Nephron (organoid): ENCODE measurements at regions not wholly inside any gene's neighbourhood (a gene's known extent, or its start where the extent isn't known, plus 50 kb on each side); places are given as distances from the start of the nearest gene placed in this dataset.

Experiments used
- H3K27ac Mint-ChIP-seq, 3 experiments: 2 replicates each; pipeline ENCODE4 v1.8.0; 2020; ENCODE audit warnings: mixed read lengths in 3 of 3, mild to moderate bottlenecking in 2 of 3, moderate library complexity in 1 of 3
- H3K27me3 Mint-ChIP-seq: 2 replicates; pipeline ENCODE4 v1.8.0; 2021; ENCODE audit warnings: low read depth, mild to moderate bottlenecking, moderate library complexity, mixed read lengths
- H3K36me3 Mint-ChIP-seq: 2 replicates; pipeline ENCODE4 v1.8.0; 2020; ENCODE audit warnings: low read depth, mixed read lengths
- H3K4me1 Mint-ChIP-seq: 2 replicates; pipeline ENCODE4 v1.8.0; 2020; ENCODE audit warnings: mixed read lengths
- H3K4me3 Mint-ChIP-seq, 3 experiments: 2 replicates each; pipeline ENCODE4 v1.8.0; 2020; ENCODE audit warnings: mild to moderate bottlenecking in 3 of 3, mixed read lengths in 3 of 3, moderate library complexity in 2 of 3
- H3K9me3 Mint-ChIP-seq: 2 replicates; pipeline ENCODE4 v1.8.0; 2020; ENCODE audit warnings: mixed read lengths
- CTCF ChIP-seq, 3 experiments: fragments of 200-600 bp; sonication (generic); IDR thresholded peaks; one replicate each; pipeline ENCODE4 v1.5.0; 2021; ENCODE audit warnings: antibody characterized with exemption in 3 of 3; ENCODE audit not compliant: unreplicated experiment in 3 of 3

GRCh38 chr2:103873716-103874351, 980.1 kb upstream of the POU3F3 start:
- TF ChIP-seq CTCF (IDR thresholded peaks at IDR 0.05; ENCODE audit: unreplicated experiment in 3 of 3): no peak
- Mint-ChIP-seq H3K27me3 (peaks cover 5% of the 10 kb centered on the region), H3K27ac (no peak overlapping the region), H3K36me3 (no peaks in the 10 kb centered on the region), H3K4me3 (no peak overlapping the region), H3K4me1 (no peaks in the 10 kb centered on the region), H3K9me3 (no peaks in the 10 kb centered on the region)

DNA sequence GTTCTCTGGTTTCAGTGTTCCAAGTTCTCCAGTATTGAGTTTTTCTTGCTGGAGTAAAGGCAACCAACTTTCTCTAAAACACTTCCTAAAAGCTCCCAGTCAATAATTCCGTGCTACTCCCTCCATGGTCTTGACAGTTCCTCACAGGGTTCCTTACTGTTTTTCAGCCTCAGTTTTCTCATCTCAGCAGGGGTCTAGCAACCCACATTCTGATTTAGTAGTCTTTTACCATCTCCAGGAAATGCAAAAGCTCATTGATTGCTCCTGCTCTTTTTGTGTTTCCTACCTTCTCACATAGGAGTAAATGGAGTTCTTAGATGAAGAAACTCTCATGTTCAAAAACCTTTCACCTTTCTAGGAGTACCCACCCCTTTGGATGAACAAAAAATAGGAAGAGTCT, 978.8 kb upstream of the POU3F3 start:
- Mint-ChIP-seq H3K27ac (no peak overlapping the region), H3K4me1 (no peaks in the 10 kb centered on the region), H3K27me3 (peaks cover 5% of the 10 kb centered on the region), H3K36me3 (no peaks in the 10 kb centered on the region), H3K9me3 (no peaks in the 10 kb centered on the region), H3K4me3 (no peak overlapping the region)
- TF ChIP-seq CTCF (IDR thresholded peaks at IDR 0.05; ENCODE audit: unreplicated experiment in 3 of 3): no peak

GRCh38 chr2:103875531-103875930, 978.4 kb upstream of the POU3F3 start:
- H3K4me1 Mint-ChIP-seq: no peaks in the 10 kb centered on the region
- H3K4me3 Mint-ChIP-seq: no peak overlapping the region
- no peaks in the 10 kb centered on the region for H3K9me3 Mint-ChIP-seq

GRCh38 chr2:103876611-103877010, 977.3 kb upstream of the POU3F3 start:
- no peaks in the 10 kb centered on the region for H3K9me3 Mint-ChIP-seq
- H3K36me3 Mint-ChIP-seq: no peaks in the 10 kb centered on the region
- no peak overlapping the region for H3K4me3 Mint-ChIP-seq
- H3K27ac Mint-ChIP-seq: no peak overlapping the region
- TF ChIP-seq CTCF (IDR thresholded peaks at IDR 0.05; ENCODE audit: unreplicated experiment in 3 of 3): no peak
- H3K4me1 Mint-ChIP-seq: no peaks in the 10 kb centered on the region
- peaks cover 5% of the 10 kb centered on the region for H3K27me3 Mint-ChIP-seq

More at GRCh38 chr2:103875531-103875930, 978.4 kb upstream of the POU3F3 start:
- Mint-ChIP-seq H3K27ac (no peak overlapping the region), H3K27me3 (peaks cover 5% of the 10 kb centered on the region), H3K36me3 (no peaks in the 10 kb centered on the region)
- no peak for TF ChIP-seq CTCF (IDR thresholded peaks at IDR 0.05; ENCODE audit: unreplicated experiment in 3 of 3)

- Mint-ChIP-seq H3K27me3 (peaks cover 5% of the 10 kb centered on the region), H3K36me3 (no peaks in the 10 kb centered on the region), H3K9me3 (no peaks in the 10 kb centered on the region), H3K27ac (no peak overlapping the region), H3K4me1 (no peaks in the 10 kb centered on the region), H3K4me3 (no peak overlapping the region)
- no peak for TF ChIP-seq CTCF (IDR thresholded peaks at IDR 0.05; ENCODE audit: unreplicated experiment in 3 of 3)
Observed at GRCh38 chr2:103879101-103879500, 974.8 kb upstream of the POU3F3 start.

DNA sequence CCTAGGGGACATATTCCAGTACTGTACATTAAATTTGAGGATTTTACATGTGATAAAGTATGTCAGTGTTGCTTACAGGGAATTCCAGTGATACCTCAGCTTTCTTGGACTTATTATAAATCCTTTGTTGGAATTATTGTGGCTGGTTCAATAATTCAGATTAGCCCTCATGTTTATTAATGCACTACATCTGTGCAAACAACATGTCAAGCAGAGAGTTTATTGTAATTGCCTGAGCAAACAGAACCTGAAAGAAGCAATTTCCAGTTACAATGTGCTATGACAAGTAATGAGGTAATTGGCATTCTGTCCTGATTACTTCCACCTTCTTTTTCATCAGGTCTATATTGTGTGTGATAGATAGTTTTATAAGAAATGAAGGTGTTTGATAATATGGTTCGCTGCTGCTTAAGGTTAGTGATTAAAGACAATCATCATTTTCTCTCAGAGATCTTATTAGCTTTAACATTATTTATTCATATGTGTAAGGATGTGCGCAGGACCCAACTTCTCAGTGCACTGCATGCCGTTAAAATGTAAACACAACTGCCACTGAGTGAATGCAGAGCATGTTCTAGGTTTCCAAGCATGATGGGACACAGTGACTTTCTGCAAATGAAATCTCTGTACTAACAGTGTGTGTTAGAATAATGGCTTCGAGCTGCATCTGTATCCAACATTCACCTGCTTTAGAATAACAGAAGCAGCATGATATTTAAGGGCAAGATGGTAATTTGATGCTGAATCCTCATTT, 973.7 kb upstream of the POU3F3 start:
- no peaks in the 10 kb centered on the region for H3K36me3 Mint-ChIP-seq

More for the DNA sequence above, 973.7 kb upstream of the POU3F3 start:
- H3K9me3 Mint-ChIP-seq: no peaks in the 10 kb centered on the region
- no peak overlapping the region for H3K27ac Mint-ChIP-seq
- H3K4me1 Mint-ChIP-seq: no peaks in the 10 kb centered on the region
- no peak for TF ChIP-seq CTCF (IDR thresholded peaks at IDR 0.05; ENCODE audit: unreplicated experiment in 3 of 3)
- peaks cover 2% of the 10 kb centered on the region for H3K27me3 Mint-ChIP-seq
- no peak overlapping the region for H3K4me3 Mint-ChIP-seq
